ENCODE measurements at regions not wholly inside any gene's neighbourhood (a gene's known extent, or its start where the extent isn't known, plus 50 kb on each side); places are given as distances from the start of the nearest gene placed in this dataset.
A peak's percentile ranks its signal among the peaks of the same experiment; 100 is the strongest.
"Not testable (repeated sequence)": the region's sequence is repeated elsewhere in the genome, so short reads cannot be mapped to it uniquely, and the experiment has no call there.

DNA sequence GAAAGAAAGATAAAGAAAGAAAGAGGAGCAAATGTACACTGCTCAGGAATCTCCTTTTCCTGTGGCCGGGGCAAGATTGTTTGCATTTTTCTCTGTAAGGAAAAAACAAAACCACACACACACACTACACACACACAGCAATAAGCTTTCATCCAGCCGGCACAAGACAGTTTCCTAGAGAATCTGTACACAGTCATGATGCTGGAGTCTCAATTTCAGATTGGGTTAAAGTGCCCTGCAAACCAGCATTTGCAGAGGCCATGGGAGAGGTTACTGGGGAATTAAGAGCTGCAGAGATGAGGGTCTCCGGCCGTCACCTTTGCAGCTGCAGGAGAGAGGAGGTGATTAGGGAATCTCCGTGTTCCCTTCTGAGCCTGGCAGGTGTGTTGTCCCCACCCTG, 1607.5 kb downstream of the RPIA start:
- H3K4me3 ChIP-seq (ENCODE audit: low read length); H3K4me1 ChIP-seq (ENCODE audit: control insufficient read depth, insufficient read depth, low read length); H3K9me3 ChIP-seq (replicated peaks; ENCODE audit: control insufficient read depth, low read depth, low read length); H3K27ac ChIP-seq (ENCODE audit: low read length); DNase-seq; H3K36me3 ChIP-seq (ENCODE audit: control insufficient read depth, insufficient read depth, low read length); H3K27me3 ChIP-seq (ENCODE audit: control insufficient read depth, insufficient read depth, low read length): not testable (repeated sequence)
- WGBS (ENCODE audit: insufficient coverage): no CpG with 5 or more reads among the region's 5 CpGs

DNA sequence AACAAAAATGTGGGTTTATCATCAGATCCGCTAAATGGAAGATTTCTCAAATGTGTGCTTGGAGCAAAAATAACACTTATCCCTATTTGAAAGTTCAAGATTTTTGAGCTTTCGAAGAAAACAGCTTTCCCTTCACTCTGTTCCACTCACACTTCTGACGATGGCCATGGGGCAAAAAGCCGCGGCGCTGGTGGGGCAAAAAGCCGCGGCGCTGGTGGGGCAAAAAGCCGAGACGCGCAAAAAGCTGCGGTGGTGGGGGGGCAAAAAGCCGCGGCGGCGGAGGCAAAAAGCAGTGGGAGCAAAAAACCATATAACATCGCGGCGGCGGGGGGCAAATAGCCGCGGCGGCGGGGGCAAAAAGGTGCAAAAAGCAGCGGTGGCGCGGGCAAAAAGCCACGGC, 1631.5 kb downstream of the RPIA start:
- not testable (repeated sequence) for H3K4me3 ChIP-seq (ENCODE audit: low read length); DNase-seq; H3K36me3 ChIP-seq (ENCODE audit: control insufficient read depth, insufficient read depth, low read length); H3K27ac ChIP-seq (ENCODE audit: low read length); H3K4me1 ChIP-seq (ENCODE audit: control insufficient read depth, insufficient read depth, low read length); H3K9me3 ChIP-seq (replicated peaks; ENCODE audit: control insufficient read depth, low read depth, low read length)
- peaks cover 15% of the 10 kb centered on the region for H3K27me3 ChIP-seq (ENCODE audit: control insufficient read depth, insufficient read depth, low read length)
- no CpG with 5 or more reads among the region's 29 CpGs for WGBS (ENCODE audit: insufficient coverage)

DNA sequence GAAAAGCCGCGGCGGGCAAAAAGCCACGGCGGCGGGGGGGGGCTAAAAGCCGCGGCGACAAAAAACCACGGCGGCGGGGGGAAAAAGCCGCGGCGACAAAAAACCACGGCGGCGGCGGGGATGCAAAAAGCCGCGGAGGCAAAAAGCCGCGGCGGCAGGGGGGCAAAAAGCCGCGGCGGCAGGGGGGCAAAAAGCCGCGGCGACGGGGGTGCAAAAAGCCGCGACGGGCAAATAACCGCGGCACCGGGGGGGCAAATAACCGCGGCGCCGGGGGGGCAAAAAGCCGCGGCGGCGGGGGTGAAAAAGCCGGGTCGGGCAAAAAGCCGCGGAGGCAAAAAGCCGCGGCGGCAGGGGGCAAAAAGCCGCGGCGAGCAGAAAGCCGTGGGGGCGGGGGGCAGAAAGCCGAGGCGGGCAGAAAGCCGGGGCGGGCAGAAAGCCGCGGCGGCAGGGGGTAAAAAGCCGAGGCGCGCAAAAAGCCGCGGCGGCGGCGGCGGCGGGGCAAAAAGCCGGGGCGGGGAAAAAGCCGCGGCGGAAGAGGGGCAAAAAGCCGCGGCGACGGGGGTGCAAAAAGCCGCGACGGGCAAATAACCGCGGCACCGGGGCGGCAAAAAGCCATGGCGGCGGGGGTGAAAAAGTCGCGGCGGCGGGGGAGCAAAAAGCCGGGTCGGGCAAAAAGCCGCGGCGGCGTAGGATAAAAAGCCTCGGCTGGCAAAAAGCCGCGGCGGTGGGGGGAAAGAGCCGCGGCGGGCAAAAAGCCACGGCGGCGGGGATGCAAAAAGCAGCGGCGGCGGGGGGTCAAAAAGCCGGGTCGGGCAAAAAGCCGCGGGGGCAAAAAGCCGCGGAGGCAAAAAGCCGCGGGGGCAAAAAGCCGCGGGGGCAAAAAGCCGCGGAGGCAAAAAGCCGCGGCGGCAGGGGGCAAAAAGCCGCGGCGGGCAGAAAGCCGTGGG, 1632.4 kb downstream of the RPIA start:
- 2% methylated on average over 18 of the region's 134 CpGs for WGBS (ENCODE audit: insufficient coverage)
- not testable (repeated sequence) for H3K36me3 ChIP-seq (ENCODE audit: control insufficient read depth, insufficient read depth, low read length); H3K4me1 ChIP-seq (ENCODE audit: control insufficient read depth, insufficient read depth, low read length); H3K9me3 ChIP-seq (replicated peaks; ENCODE audit: control insufficient read depth, low read depth, low read length); H3K27ac ChIP-seq (ENCODE audit: low read length)
- H3K27me3 ChIP-seq (ENCODE audit: control insufficient read depth, insufficient read depth, low read length): peaks cover 15% of the 10 kb centered on the region
- H3K4me3 ChIP-seq (ENCODE audit: low read length): peak overlapping the region; percentile 27
- DNase-seq: peak; percentile 0

DNA sequence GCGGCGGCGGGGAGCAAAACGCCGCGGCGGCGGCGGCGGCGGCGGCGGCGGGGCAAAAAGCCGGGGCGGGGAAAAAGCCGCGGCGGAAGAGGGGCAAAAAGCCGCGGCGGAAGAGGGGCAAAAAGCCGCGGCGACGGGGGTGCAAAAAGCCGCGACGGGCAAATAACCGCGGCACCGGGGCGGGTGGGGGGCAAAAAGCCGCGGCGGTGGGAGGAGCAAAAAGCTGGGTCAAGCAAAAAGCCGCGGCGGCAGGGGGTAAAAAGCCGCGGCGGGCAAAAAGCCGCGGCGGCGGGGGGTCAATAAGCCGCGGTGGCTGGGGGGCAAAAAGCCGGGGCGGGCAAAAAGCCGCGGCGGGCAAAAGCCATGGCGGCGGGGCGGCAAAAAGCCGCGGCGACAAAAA, 1633.2 kb downstream of the RPIA start:
- not testable (repeated sequence) for H3K27ac ChIP-seq (ENCODE audit: low read length); H3K36me3 ChIP-seq (ENCODE audit: control insufficient read depth, insufficient read depth, low read length); DNase-seq; H3K9me3 ChIP-seq (replicated peaks; ENCODE audit: control insufficient read depth, low read depth, low read length); H3K4me1 ChIP-seq (ENCODE audit: control insufficient read depth, insufficient read depth, low read length); H3K4me3 ChIP-seq (ENCODE audit: low read length)
- H3K27me3 ChIP-seq (ENCODE audit: control insufficient read depth, insufficient read depth, low read length): peaks cover 15% of the 10 kb centered on the region
- 3% methylated on average over 5 of the region's 59 CpGs for WGBS (ENCODE audit: insufficient coverage)

DNA sequence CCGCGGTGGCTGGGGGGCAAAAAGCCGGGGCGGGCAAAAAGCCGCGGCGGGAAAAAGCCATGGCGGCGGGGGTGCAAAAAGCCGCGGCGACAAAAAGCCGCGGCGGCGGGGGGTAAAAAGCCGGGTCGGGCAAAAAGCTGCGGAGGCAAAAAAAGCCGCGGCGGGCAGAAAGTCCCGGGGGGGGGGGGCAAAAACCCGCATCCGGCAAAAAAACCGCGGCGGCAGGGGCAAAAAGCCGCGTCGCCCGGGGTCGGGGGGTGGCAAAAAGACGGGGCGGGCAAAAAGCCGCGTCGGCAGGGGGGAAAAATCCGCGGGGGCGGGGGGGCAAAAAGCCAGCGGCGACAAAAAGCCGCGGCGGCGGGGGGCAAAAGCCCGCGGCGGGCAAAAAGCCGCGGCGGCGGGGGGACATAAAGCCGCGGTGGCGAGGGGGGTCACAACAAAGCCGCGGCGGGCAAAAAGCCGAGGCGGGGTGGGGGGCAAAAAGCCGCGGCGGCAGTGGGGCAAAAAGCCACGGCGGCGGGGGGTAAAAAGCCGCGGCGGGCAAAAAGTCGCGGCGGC, 1634.4 kb downstream of the RPIA start:
- not testable (repeated sequence) for H3K36me3 ChIP-seq (ENCODE audit: control insufficient read depth, insufficient read depth, low read length); H3K27ac ChIP-seq (ENCODE audit: low read length); H3K9me3 ChIP-seq (replicated peaks; ENCODE audit: control insufficient read depth, low read depth, low read length); DNase-seq; H3K4me1 ChIP-seq (ENCODE audit: control insufficient read depth, insufficient read depth, low read length); H3K4me3 ChIP-seq (ENCODE audit: low read length)
- H3K27me3 ChIP-seq (ENCODE audit: control insufficient read depth, insufficient read depth, low read length): peaks cover 15% of the 10 kb centered on the region
- WGBS (ENCODE audit: insufficient coverage): 6% methylated on average over 30 of the region's 74 CpGs

DNA sequence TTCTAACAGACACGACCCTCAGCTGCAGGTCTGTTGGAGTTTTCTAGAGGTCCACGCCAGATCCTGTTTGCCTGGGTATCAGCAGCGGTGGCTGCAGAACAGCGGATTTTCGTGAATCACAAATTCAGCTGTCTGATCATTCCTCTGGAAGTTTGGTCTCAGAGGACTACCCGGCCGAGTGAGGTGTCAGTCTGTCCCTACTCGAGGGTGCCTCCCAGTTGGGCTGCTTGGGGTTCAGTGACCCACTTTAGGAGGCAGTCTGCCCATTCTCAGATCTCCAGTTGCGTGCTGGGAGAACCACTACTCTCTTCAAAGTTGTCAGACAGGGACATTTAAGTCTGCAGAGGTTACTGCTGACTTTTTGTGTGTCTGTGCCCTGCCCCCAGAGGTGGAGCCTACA, 1664.1 kb downstream of the RPIA start:
- not testable (repeated sequence) for DNase-seq; H3K27ac ChIP-seq (ENCODE audit: low read length)
- no CpG with 5 or more reads among the region's 9 CpGs for WGBS (ENCODE audit: insufficient coverage)

DNA sequence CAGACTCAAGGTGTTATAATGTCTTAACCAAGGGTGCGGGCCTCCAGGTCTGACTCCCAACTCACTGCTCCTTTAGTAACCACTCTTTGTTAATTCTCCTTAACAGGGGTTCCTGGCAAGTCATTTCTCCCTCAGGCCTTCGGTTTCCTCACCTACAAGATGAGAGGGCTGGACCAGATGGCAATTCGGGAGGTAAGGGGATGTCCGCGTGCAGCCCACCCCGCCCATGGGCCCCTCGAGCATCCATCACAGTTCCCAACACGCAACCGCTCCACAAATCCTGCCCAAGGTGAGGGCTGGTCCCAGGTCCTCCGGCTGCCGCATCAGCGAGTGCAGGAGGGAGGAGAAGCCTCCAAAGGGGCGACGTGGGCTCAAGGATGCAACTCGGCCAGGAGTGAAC, 1667.9 kb downstream of the RPIA start:
- H3K27ac ChIP-seq (ENCODE audit: low read length); H3K36me3 ChIP-seq (ENCODE audit: control insufficient read depth, insufficient read depth, low read length); DNase-seq; H3K9me3 ChIP-seq (replicated peaks; ENCODE audit: control insufficient read depth, low read depth, low read length); H3K4me3 ChIP-seq (ENCODE audit: low read length); H3K4me1 ChIP-seq (ENCODE audit: control insufficient read depth, insufficient read depth, low read length): not testable (repeated sequence)
- WGBS (ENCODE audit: insufficient coverage): no CpG with 5 or more reads among the region's 15 CpGs
- H3K27me3 ChIP-seq (ENCODE audit: control insufficient read depth, insufficient read depth, low read length): peaks cover 12% of the 10 kb centered on the region

More for the DNA sequence above, 1664.1 kb downstream of the RPIA start:
- H3K4me1 ChIP-seq (ENCODE audit: control insufficient read depth, insufficient read depth, low read length); H3K27me3 ChIP-seq (ENCODE audit: control insufficient read depth, insufficient read depth, low read length); H3K36me3 ChIP-seq (ENCODE audit: control insufficient read depth, insufficient read depth, low read length); H3K4me3 ChIP-seq (ENCODE audit: low read length); H3K9me3 ChIP-seq (replicated peaks; ENCODE audit: control insufficient read depth, low read depth, low read length): not testable (repeated sequence)

DNA sequence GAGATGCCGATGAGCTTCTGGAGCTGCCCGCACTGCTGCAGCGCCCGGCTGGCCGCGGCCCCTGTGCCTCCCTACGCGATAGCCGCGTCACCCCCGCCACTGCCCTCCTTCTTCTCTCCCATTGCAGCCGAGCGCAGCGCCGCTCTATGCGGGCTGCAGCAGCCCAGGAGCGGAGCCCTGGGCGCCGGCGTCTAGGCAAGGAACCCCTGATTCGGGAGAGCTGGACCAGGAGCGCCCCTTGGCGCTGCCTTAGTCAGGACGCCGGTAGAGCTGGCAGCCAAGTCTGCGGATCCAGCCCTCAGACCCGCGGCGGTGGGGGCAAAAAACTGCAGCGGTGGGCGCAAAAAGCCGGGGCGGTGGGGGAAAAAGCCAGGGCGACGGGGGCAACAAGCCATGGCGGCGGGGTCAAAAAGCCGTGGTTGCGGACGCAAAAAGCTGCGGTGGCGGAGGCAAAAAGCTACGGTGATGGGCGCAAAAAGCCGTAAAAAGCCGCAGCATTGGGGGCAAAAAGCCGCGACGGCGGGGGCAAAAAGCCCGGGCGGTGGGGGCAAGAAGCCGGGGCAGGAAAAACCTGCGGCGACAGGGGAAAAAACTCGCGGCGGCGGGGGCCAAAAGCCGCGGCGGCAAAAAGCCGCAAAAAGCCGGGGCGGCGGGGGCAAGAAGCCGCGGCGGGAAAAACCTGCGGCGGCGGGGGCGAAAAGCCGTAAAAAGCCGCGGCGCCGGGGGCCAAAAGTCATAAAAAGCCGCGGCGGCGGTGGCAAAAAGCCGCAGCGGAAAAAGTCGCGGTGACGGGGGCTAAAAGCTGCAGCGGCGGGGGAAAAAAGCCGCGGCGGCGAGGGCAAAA, 1668.6 kb downstream of the RPIA start:
- not testable (repeated sequence) for H3K36me3 ChIP-seq (ENCODE audit: control insufficient read depth, insufficient read depth, low read length); H3K4me3 ChIP-seq (ENCODE audit: low read length); H3K4me1 ChIP-seq (ENCODE audit: control insufficient read depth, insufficient read depth, low read length); DNase-seq; H3K27ac ChIP-seq (ENCODE audit: low read length); H3K9me3 ChIP-seq (replicated peaks; ENCODE audit: control insufficient read depth, low read depth, low read length)
- peaks cover 12% of the 10 kb centered on the region for H3K27me3 ChIP-seq (ENCODE audit: control insufficient read depth, insufficient read depth, low read length)
- 11% methylated on average over 46 of the region's 93 CpGs for WGBS (ENCODE audit: insufficient coverage)

DNA sequence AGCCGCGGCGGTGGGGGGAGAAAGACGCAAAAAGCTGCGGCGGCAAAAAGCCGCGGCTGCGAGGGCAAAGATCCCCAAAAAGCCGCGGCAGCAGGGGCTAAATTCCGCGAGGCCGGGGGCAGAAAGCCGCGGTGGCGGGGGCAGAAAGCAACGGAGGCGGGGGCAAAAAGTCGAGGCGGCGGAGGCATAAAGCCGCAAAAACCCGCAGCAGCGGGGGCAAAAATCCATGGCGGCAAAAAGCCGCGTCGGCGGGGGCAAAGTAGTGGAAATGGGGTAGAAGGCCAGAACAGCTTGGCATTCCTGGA, 1669.2 kb downstream of the RPIA start:
- H3K27me3 ChIP-seq (ENCODE audit: control insufficient read depth, insufficient read depth, low read length): peaks cover 12% of the 10 kb centered on the region
- H3K36me3 ChIP-seq (ENCODE audit: control insufficient read depth, insufficient read depth, low read length); H3K27ac ChIP-seq (ENCODE audit: low read length); H3K9me3 ChIP-seq (replicated peaks; ENCODE audit: control insufficient read depth, low read depth, low read length); H3K4me1 ChIP-seq (ENCODE audit: control insufficient read depth, insufficient read depth, low read length); H3K4me3 ChIP-seq (ENCODE audit: low read length); DNase-seq: not testable (repeated sequence)
- 6% methylated on average over 12 of the region's 30 CpGs for WGBS (ENCODE audit: insufficient coverage)

All from muscle of leg (tissue), 3 donors.